ENCODE measurements at regions not wholly inside any gene's neighbourhood (a gene's known extent, or its start where the extent isn't known, plus 50 kb on each side); places are given as distances from the start of the nearest gene placed in this dataset.

- H3K9me2 ChIP-seq (ENCODE audit: insufficient read depth): no peaks in the 10 kb centered on the region
- no peaks in the 10 kb centered on the region for H3K9me3 ChIP-seq (ENCODE audit: low read depth)
- 0% methylated on average over 1 of the region's 1 CpG for whole genome bisulfite sequencing, 2 experiments (ENCODE audit: low coverage in 1 of 2, low lambda C conversion rate in 2 of 2, missing lambda C conversion rate in 2 of 2)
- no peaks in the 10 kb centered on the region for H3F3A ChIP-seq (ENCODE audit: insufficient read depth)
- no peak for DNase-seq
- H3K4me3 ChIP-seq: no peak overlapping the region
- H3K4me1 ChIP-seq (ENCODE audit: insufficient read depth): no peaks in the 10 kb centered on the region
- H4K20me1 ChIP-seq (ENCODE audit: insufficient read depth): no peaks in the 10 kb centered on the region
- no peak overlapping the region for H3K9ac ChIP-seq
- H3K27ac ChIP-seq: no peak overlapping the region
- no peaks in the 10 kb centered on the region for H3K79me2 ChIP-seq (ENCODE audit: insufficient read depth)
- no peaks in the 10 kb centered on the region for H3K36me3 ChIP-seq (ENCODE audit: low read depth)
- TF ChIP-seq EZH2phosphoT487 (IDR thresholded peaks at IDR 0.05; ENCODE audit: insufficient read depth, low read depth) (no peak), EZH2 (IDR thresholded peaks at IDR 0.05; ENCODE audit: insufficient read depth, poor library complexity, severe bottlenecking) (no peak)
- H2AFZ ChIP-seq: no peak overlapping the region
- no peak overlapping the region for H3K4me2 ChIP-seq (ENCODE audit: unreplicated experiment)
- in situ Hi-C loops (cut with MboI): no loop called here
- no peaks in the 10 kb centered on the region for H3K27me3 ChIP-seq (replicated peaks; ENCODE audit: insufficient read depth)
Measured at GRCh38 chr6:120556491-120556890, 777.8 kb downstream of the TBC1D32 start.

GRCh38 chr6:120553353-120553752, 780.9 kb downstream of the TBC1D32 start:
- DNase-seq: no peak
- Histone ChIP-seq H3K27me3 (replicated peaks; ENCODE audit: insufficient read depth) (no peaks in the 10 kb centered on the region), H3K27ac (no peak overlapping the region), H3F3A (ENCODE audit: insufficient read depth) (no peaks in the 10 kb centered on the region), H3K36me3 (ENCODE audit: low read depth) (no peaks in the 10 kb centered on the region), H3K9me2 (ENCODE audit: insufficient read depth) (no peaks in the 10 kb centered on the region), H3K79me2 (ENCODE audit: insufficient read depth) (no peaks in the 10 kb centered on the region), H3K4me2 (ENCODE audit: unreplicated experiment) (no peak overlapping the region), H4K20me1 (ENCODE audit: insufficient read depth) (no peaks in the 10 kb centered on the region), H2AFZ (no peak overlapping the region), H3K4me3 (no peak overlapping the region), H3K9me3 (ENCODE audit: low read depth) (no peaks in the 10 kb centered on the region), H3K4me1 (ENCODE audit: insufficient read depth) (no peaks in the 10 kb centered on the region), H3K9ac (no peak overlapping the region)
- WGBS, 2 experiments (ENCODE audit: low coverage in 1 of 2, low lambda C conversion rate in 2 of 2, missing lambda C conversion rate in 2 of 2): 58 to 63% methylated on average over 4 of the region's 4 CpGs
- in situ Hi-C loops (cut with MboI): no loop called here
- TF ChIP-seq EZH2 (IDR thresholded peaks at IDR 0.05; ENCODE audit: insufficient read depth, poor library complexity, severe bottlenecking) (no peak), EZH2phosphoT487 (IDR thresholded peaks at IDR 0.05; ENCODE audit: insufficient read depth, low read depth) (no peak)

- no peak for TF ChIP-seq EZH2 (IDR thresholded peaks at IDR 0.05; ENCODE audit: insufficient read depth, poor library complexity, severe bottlenecking)
- TF ChIP-seq EZH2phosphoT487 (IDR thresholded peaks at IDR 0.05; ENCODE audit: insufficient read depth, low read depth): no peak
- Histone ChIP-seq H2AFZ (no peak overlapping the region), H3K9ac (no peak overlapping the region), H3K9me2 (ENCODE audit: insufficient read depth) (no peaks in the 10 kb centered on the region), H3K79me2 (ENCODE audit: insufficient read depth) (no peaks in the 10 kb centered on the region), H3K27me3 (replicated peaks; ENCODE audit: insufficient read depth) (no peaks in the 10 kb centered on the region), H3K9me3 (ENCODE audit: low read depth) (no peaks in the 10 kb centered on the region), H3K4me1 (ENCODE audit: insufficient read depth) (no peaks in the 10 kb centered on the region), H3K4me2 (ENCODE audit: unreplicated experiment) (no peak overlapping the region), H4K20me1 (ENCODE audit: insufficient read depth) (no peaks in the 10 kb centered on the region), H3F3A (ENCODE audit: insufficient read depth) (no peaks in the 10 kb centered on the region), H3K36me3 (ENCODE audit: low read depth) (no peaks in the 10 kb centered on the region), H3K4me3 (no peak overlapping the region), H3K27ac (no peak overlapping the region)
- 25 to 26% methylated on average over 2 of the region's 2 CpGs for WGBS, 2 experiments (ENCODE audit: low coverage in 1 of 2, low lambda C conversion rate in 2 of 2, missing lambda C conversion rate in 2 of 2)
- DNase-seq: no peak
- in situ Hi-C loops (cut with MboI): no loop called here
Measured at GRCh38 chr6:120545353-120545752, 788.9 kb downstream of the TBC1D32 start.

GRCh38 chr6:120534954-120535353, 799.3 kb downstream of the TBC1D32 start:
- H3K9ac ChIP-seq: no peak overlapping the region

GRCh38 chr6:120526576-120526975, 807.7 kb downstream of the TBC1D32 start:
- no peak overlapping the region for H2AFZ ChIP-seq
- no peaks in the 10 kb centered on the region for H3K4me1 ChIP-seq (ENCODE audit: insufficient read depth)
- no peaks in the 10 kb centered on the region for H3F3A ChIP-seq (ENCODE audit: insufficient read depth)
- no peaks in the 10 kb centered on the region for H3K27me3 ChIP-seq (replicated peaks; ENCODE audit: insufficient read depth)
- no peak overlapping the region for H3K9ac ChIP-seq
- TF ChIP-seq EZH2phosphoT487 (IDR thresholded peaks at IDR 0.05; ENCODE audit: insufficient read depth, low read depth) (no peak), EZH2 (IDR thresholded peaks at IDR 0.05; ENCODE audit: insufficient read depth, poor library complexity, severe bottlenecking) (no peak)
- H3K9me3 ChIP-seq (ENCODE audit: low read depth): no peaks in the 10 kb centered on the region
- H3K36me3 ChIP-seq (ENCODE audit: low read depth): no peaks in the 10 kb centered on the region
- in situ Hi-C loops (cut with MboI): no loop called here
- H4K20me1 ChIP-seq (ENCODE audit: insufficient read depth): no peaks in the 10 kb centered on the region
- H3K79me2 ChIP-seq (ENCODE audit: insufficient read depth): no peaks in the 10 kb centered on the region
- no peak overlapping the region for H3K4me2 ChIP-seq (ENCODE audit: unreplicated experiment)
- DNase-seq: no peak
- no peak overlapping the region for H3K27ac ChIP-seq
- H3K4me3 ChIP-seq: no peak overlapping the region
- 10 to 14% methylated on average over 2 of the region's 2 CpGs for WGBS, 2 experiments (ENCODE audit: low coverage in 1 of 2, low lambda C conversion rate in 2 of 2, missing lambda C conversion rate in 2 of 2)
- H3K9me2 ChIP-seq (ENCODE audit: insufficient read depth): no peaks in the 10 kb centered on the region; the same call in 1 of the 2 replicates

More at GRCh38 chr6:120534954-120535353, 799.3 kb downstream of the TBC1D32 start:
- Histone ChIP-seq H3K27ac (no peak overlapping the region), H2AFZ (no peak overlapping the region), H3F3A (ENCODE audit: insufficient read depth) (no peaks in the 10 kb centered on the region), H3K4me3 (no peak overlapping the region), H3K79me2 (ENCODE audit: insufficient read depth) (no peaks in the 10 kb centered on the region), H4K20me1 (ENCODE audit: insufficient read depth) (no peaks in the 10 kb centered on the region), H3K27me3 (replicated peaks; ENCODE audit: insufficient read depth) (no peaks in the 10 kb centered on the region), H3K36me3 (ENCODE audit: low read depth) (no peaks in the 10 kb centered on the region), H3K4me2 (ENCODE audit: unreplicated experiment) (no peak overlapping the region), H3K9me3 (ENCODE audit: low read depth) (no peaks in the 10 kb centered on the region), H3K4me1 (ENCODE audit: insufficient read depth) (no peaks in the 10 kb centered on the region), H3K9me2 (ENCODE audit: insufficient read depth) (no peaks in the 10 kb centered on the region)
- TF ChIP-seq EZH2 (IDR thresholded peaks at IDR 0.05; ENCODE audit: insufficient read depth, poor library complexity, severe bottlenecking) (no peak), EZH2phosphoT487 (IDR thresholded peaks at IDR 0.05; ENCODE audit: insufficient read depth, low read depth) (no peak)
- in situ Hi-C loops (cut with MboI): no loop called here
- no peak for DNase-seq
